GM23248 (cell line): ENCODE measurements at regions not wholly inside any gene's neighbourhood (a gene's known extent, or its start where the extent isn't known, plus 50 kb on each side); places are given as distances from the start of the nearest gene placed in this dataset.

ENCODE experiments used
- DNase-seq: peaks from one replicate; pipeline ENCODE4 v3.0.0-alpha.2; 2015
- H2AFZ ChIP-seq: fragments of 200-600 bp; sonication (generic); 2 replicates; pipeline ENCODE4 v1.6.1; 2016; ENCODE audit warnings: antibody characterized with exemption
- H3F3A ChIP-seq: fragments of 200-600 bp; sonication (generic); 2 replicates; pipeline ENCODE4 v1.6.1; 2016; ENCODE audit warnings: mild to moderate bottlenecking, antibody characterized with exemption, mixed run types; ENCODE audit not compliant: insufficient read depth
- H3K27ac ChIP-seq: fragments of 200-600 bp; sonication (generic); 2 replicates; pipeline ENCODE4 v1.5.1; 2016; ENCODE audit warnings: mild to moderate bottlenecking
- H3K27me3 ChIP-seq: fragments of 200-600 bp; sonication (generic); replicated peaks from 2 replicates; pipeline ENCODE4 v1.6.1; 2016; ENCODE audit warnings: mild to moderate bottlenecking; ENCODE audit not compliant: insufficient read depth
- H3K36me3 ChIP-seq: fragments of 200-600 bp; sonication (generic); 2 replicates; pipeline ENCODE4 v1.6.1; 2016; ENCODE audit warnings: low read depth, mild to moderate bottlenecking
- H3K4me1 ChIP-seq: fragments of 200-600 bp; sonication (generic); 2 replicates; pipeline ENCODE4 v1.6.1; 2016; ENCODE audit warnings: mild to moderate bottlenecking; ENCODE audit not compliant: insufficient read depth
- H3K4me2 ChIP-seq: fragments of 200-600 bp; sonication (generic); one replicate; pipeline ENCODE4 v1.6.1; 2016; ENCODE audit warnings: mild to moderate bottlenecking; ENCODE audit not compliant: unreplicated experiment
- H3K4me3 ChIP-seq: fragments of 200-600 bp; sonication (generic); 2 replicates; pipeline ENCODE4 v1.5.1; 2016; ENCODE audit warnings: mild to moderate bottlenecking
- H3K79me2 ChIP-seq: fragments of 200-600 bp; sonication (generic); 2 replicates; pipeline ENCODE4 v1.6.1; 2016; ENCODE audit warnings: mild to moderate bottlenecking; ENCODE audit not compliant: insufficient read depth
- H3K9ac ChIP-seq: fragments of 200-600 bp; sonication (generic); 2 replicates; pipeline ENCODE4 v1.6.1; 2016; ENCODE audit warnings: mild to moderate bottlenecking
- H3K9me2 ChIP-seq: fragments of 200-600 bp; sonication (generic); 2 replicates; pipeline ENCODE4 v1.6.1; 2016; ENCODE audit warnings: mixed run types, mild to moderate bottlenecking, moderate library complexity; ENCODE audit not compliant: insufficient read depth
- H3K9me3 ChIP-seq: fragments of 200-600 bp; sonication (generic); one replicate; pipeline ENCODE4 v1.6.1; 2017; ENCODE audit warnings: low read depth
- H4K20me1 ChIP-seq: fragments of 200-600 bp; sonication (generic); 2 replicates; pipeline ENCODE4 v1.6.0; 2016; ENCODE audit not compliant: insufficient read depth
- EZH2 ChIP-seq: fragments of 200-600 bp; sonication (generic); IDR thresholded peaks from 2 replicates; pipeline ENCODE4 v1.6.1; 2018; ENCODE audit warnings: antibody characterized with exemption, mild to moderate bottlenecking; ENCODE audit not compliant: insufficient read depth, poor library complexity, severe bottlenecking
- EZH2phosphoT487 ChIP-seq: fragments of 200-600 bp; sonication (generic); IDR thresholded peaks from 2 replicates; pipeline ENCODE4 v1.6.1; 2018; ENCODE audit warnings: antibody characterized with exemption, moderate library complexity, mild to moderate bottlenecking, low read depth; ENCODE audit not compliant: insufficient read depth
- WGBS, 2 experiments: methylation state at CpG; one replicate each; pipeline ENCODE4 v1.1.6; 2015 to 2017; ENCODE audit warnings: low lambda C conversion rate in 2 of 2, low coverage in 1 of 2; ENCODE audit errors: missing lambda C conversion rate in 2 of 2; 5-methylcytosine and 5-hydroxymethylcytosine counted together
- in situ Hi-C: fragments of 300-500 bp; cut with MboI; formaldehyde crosslinking; loops from 2 replicates; pipeline ENCODE4 v1.15.0; 2020

GRCh38 chr4:114396808-114397207, 201.8 kb upstream of the UGT8 start:
- Histone ChIP-seq H3K4me1 (no peaks in the 10 kb centered on the region), H3K9me3 (no peaks in the 10 kb centered on the region), H3K79me2 (no peaks in the 10 kb centered on the region), H3K36me3 (no peaks in the 10 kb centered on the region), H3K27me3 (peaks cover 64% of the 10 kb centered on the region), H3K9ac (no peak overlapping the region), H3K4me3 (no peak overlapping the region), H4K20me1 (no peaks in the 10 kb centered on the region), H3K27ac (no peak overlapping the region), H3F3A (no peaks in the 10 kb centered on the region), H3K9me2 (no peaks in the 10 kb centered on the region), H2AFZ (no peak overlapping the region), H3K4me2 (no peak overlapping the region)
- DNase-seq: no peak
- in situ Hi-C loops: loop anchor here (10.0 to 25.0 kb wide), 3 partner anchors 258 to 1285 kb away; no protein-coding TSS in a partner anchor
- 37 to 39% methylated on average over 2 of the region's 2 CpGs for WGBS, 2 experiments
- no peak for TF ChIP-seq EZH2
- no peak for TF ChIP-seq EZH2phosphoT487

- DNase-seq: no peak
- no peak overlapping the region for H3K4me2 ChIP-seq
- H3K9me3 ChIP-seq: no peaks in the 10 kb centered on the region
- in situ Hi-C loops: loop anchor here (10.0 to 25.0 kb wide), 3 partner anchors 256 to 1286 kb away; no protein-coding TSS in a partner anchor
- H3K9ac ChIP-seq: no peak overlapping the region
- H3K9me2 ChIP-seq: no peaks in the 10 kb centered on the region
- no peaks in the 10 kb centered on the region for H3F3A ChIP-seq
- peaks cover 59% of the 10 kb centered on the region for H3K27me3 ChIP-seq
- H3K4me3 ChIP-seq: no peak overlapping the region
- H4K20me1 ChIP-seq: no peaks in the 10 kb centered on the region
- no peak overlapping the region for H2AFZ ChIP-seq
- H3K27ac ChIP-seq: no peak overlapping the region
- no peaks in the 10 kb centered on the region for H3K4me1 ChIP-seq
- no peaks in the 10 kb centered on the region for H3K79me2 ChIP-seq
- no peaks in the 10 kb centered on the region for H3K36me3 ChIP-seq
- TF ChIP-seq EZH2phosphoT487 (no peak), EZH2 (no peak)
Measured at GRCh38 chr4:114398410-114398809, 200.2 kb upstream of the UGT8 start.

DNA sequence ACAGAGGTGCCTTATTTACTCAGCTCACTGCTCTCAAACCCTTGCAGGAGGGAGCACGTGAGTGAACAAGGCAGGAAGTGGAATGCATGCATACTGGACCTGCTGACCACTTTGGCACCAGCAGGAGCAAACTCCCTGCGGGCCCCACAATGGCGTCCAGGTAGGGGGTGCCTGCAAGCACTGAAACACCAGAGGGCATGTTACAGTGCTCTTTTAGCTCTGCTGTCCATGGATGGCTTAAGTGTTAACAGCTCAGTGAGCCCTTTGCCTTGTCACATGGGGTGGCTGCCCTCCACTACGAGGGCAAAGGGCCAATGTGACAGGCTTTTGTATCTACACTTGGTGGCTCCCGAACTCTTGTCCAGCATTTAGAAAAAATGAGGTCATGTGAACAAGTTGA, 199.5 kb upstream of the UGT8 start:
- no peak overlapping the region for H3K27ac ChIP-seq
- TF ChIP-seq EZH2 (no peak), EZH2phosphoT487 (no peak)
- H3K4me3 ChIP-seq: no peak overlapping the region
- H3K9me3 ChIP-seq: no peaks in the 10 kb centered on the region
- H3K9ac ChIP-seq: no peak overlapping the region
- H3K79me2 ChIP-seq: no peaks in the 10 kb centered on the region
- no peak for DNase-seq
- no peaks in the 10 kb centered on the region for H3K9me2 ChIP-seq
- H3K27me3 ChIP-seq: peaks cover 59% of the 10 kb centered on the region
- H3K36me3 ChIP-seq: no peaks in the 10 kb centered on the region
- in situ Hi-C loops: loop anchor here (10.0 to 25.0 kb wide), 3 partner anchors 256 to 1287 kb away; no protein-coding TSS in a partner anchor
- no peak overlapping the region for H3K4me2 ChIP-seq
- H4K20me1 ChIP-seq: no peaks in the 10 kb centered on the region
- no peaks in the 10 kb centered on the region for H3F3A ChIP-seq
- H2AFZ ChIP-seq: no peak overlapping the region
- no peaks in the 10 kb centered on the region for H3K4me1 ChIP-seq
- 13 to 14% methylated on average over 5 of the region's 5 CpGs for WGBS, 2 experiments

DNA sequence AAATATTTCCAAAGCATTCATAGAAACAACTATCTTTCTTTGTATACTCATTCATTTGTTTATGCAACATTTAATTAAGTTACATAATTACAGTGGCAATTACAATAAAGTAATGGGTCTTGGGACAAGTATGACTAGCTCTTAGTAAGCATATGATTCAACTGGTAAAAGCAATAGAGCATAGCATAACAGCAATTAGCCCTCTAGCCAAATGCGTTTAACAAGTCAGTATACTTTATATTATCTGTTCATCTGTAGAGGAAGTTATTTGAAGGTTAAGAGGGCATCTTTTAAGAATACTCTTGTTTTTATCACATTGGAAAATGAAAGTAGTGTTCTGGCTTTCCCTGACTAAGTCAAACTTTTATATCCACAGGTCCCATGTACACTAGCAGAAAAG, 198.1 kb upstream of the UGT8 start:
- WGBS, 2 experiments: 3 to 8% methylated on average over 1 of the region's 1 CpG
- TF ChIP-seq EZH2phosphoT487: no peak
- TF ChIP-seq EZH2: no peak
- no peak overlapping the region for H3K4me2 ChIP-seq
- H3K36me3 ChIP-seq: no peaks in the 10 kb centered on the region
- no peak overlapping the region for H3K27ac ChIP-seq
- no peaks in the 10 kb centered on the region for H4K20me1 ChIP-seq
- no peak overlapping the region for H3K4me3 ChIP-seq
- no peak overlapping the region for H3K9ac ChIP-seq
- H3K9me3 ChIP-seq: no peaks in the 10 kb centered on the region
- no peaks in the 10 kb centered on the region for H3K9me2 ChIP-seq
- peaks cover 59% of the 10 kb centered on the region for H3K27me3 ChIP-seq
- in situ Hi-C loops: no loop called here
- DNase-seq: peak; percentile 39
- H2AFZ ChIP-seq: no peak overlapping the region
- H3K79me2 ChIP-seq: no peaks in the 10 kb centered on the region
- no peaks in the 10 kb centered on the region for H3K4me1 ChIP-seq
- H3F3A ChIP-seq: no peaks in the 10 kb centered on the region

DNA sequence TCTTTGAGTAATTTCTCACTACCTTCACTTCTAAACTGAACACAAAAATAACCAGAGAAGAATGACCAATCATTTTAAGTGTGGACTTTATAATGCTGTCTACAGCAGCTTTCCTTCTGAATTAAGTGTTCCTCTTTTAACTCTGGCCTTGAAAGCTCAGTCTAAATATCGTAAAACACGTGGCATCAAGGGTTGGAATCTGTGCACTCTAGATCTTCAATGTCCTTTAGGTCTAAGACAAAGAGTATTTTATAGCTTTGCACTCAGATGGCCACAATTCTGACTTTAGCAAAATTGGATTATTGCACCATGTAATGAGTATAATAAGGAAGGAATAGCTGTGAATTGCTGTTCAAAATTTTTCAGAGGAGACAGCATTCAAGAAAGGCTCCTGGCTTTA, 197.1 kb upstream of the UGT8 start:
- H3K9me3 ChIP-seq: no peaks in the 10 kb centered on the region
- 44 to 45% methylated on average over 2 of the region's 2 CpGs for WGBS, 2 experiments
- H2AFZ ChIP-seq: no peak overlapping the region
- no peaks in the 10 kb centered on the region for H3K4me1 ChIP-seq
- no peaks in the 10 kb centered on the region for H4K20me1 ChIP-seq
- no peaks in the 10 kb centered on the region for H3K36me3 ChIP-seq
- no peaks in the 10 kb centered on the region for H3K79me2 ChIP-seq
- H3K9ac ChIP-seq: no peak overlapping the region
- H3K27ac ChIP-seq: no peak overlapping the region
- H3F3A ChIP-seq: no peaks in the 10 kb centered on the region
- TF ChIP-seq EZH2: no peak
- no peak for TF ChIP-seq EZH2phosphoT487
- no peak overlapping the region for H3K4me3 ChIP-seq
- no peak overlapping the region for H3K4me2 ChIP-seq
- no peak for DNase-seq
- H3K9me2 ChIP-seq: no peaks in the 10 kb centered on the region
- in situ Hi-C loops: no loop called here
- H3K27me3 ChIP-seq: peaks cover 55% of the 10 kb centered on the region
